PFSK-1 (cell line): ENCODE measurements at regions not wholly inside any gene's neighbourhood (a gene's known extent, or its start where the extent isn't known, plus 50 kb on each side); places are given as distances from the start of the nearest gene placed in this dataset.

Experiments
- FOXP2 ChIP-seq: optimal IDR thresholded peaks from 2 replicates; pipeline ENCODE3; 2011; ENCODE audit warnings: borderline replicate concordance, control low read depth, inconsistent platforms; ENCODE audit not compliant: insufficient read depth; ENCODE audit errors: extremely low read length, extremely low read depth
- POLR2AphosphoS5 ChIP-seq: IDR thresholded peaks from 2 replicates; pipeline ENCODE4 v1.6.1; 2012; ENCODE audit warnings: low read depth, mild to moderate bottlenecking, control low read depth, low read length, moderate library complexity
- SIN3A ChIP-seq: IDR thresholded peaks from 2 replicates; pipeline ENCODE4 v1.6.1; 2012; ENCODE audit warnings: mild to moderate bottlenecking, low read length, moderate library complexity, borderline replicate concordance; ENCODE audit not compliant: insufficient read depth

GRCh38 chr1:181184621-181185020, 96.1 kb downstream of the IER5 start:
- TF ChIP-seq FOXP2, result no peak
- TF ChIP-seq POLR2AphosphoS5, result no peak
- no peak for TF ChIP-seq SIN3A
